SK-N-MC (cell line): ENCODE measurements at regions not wholly inside any gene's neighbourhood (a gene's known extent, or its start where the extent isn't known, plus 50 kb on each side); places are given as distances from the start of the nearest gene placed in this dataset.

Source experiments
- EZH2 ChIP-seq: fragments of 200-600 bp; sonication (generic); IDR thresholded peaks from one replicate; pipeline ENCODE4 v1.6.1; 2017; ENCODE audit warnings: antibody characterized with exemption
- POLR2AphosphoS5 ChIP-seq: IDR thresholded peaks from 2 replicates; pipeline ENCODE4 v1.6.1; 2012; ENCODE audit warnings: mild to moderate bottlenecking, low read depth, low read length, borderline replicate concordance

DNA sequence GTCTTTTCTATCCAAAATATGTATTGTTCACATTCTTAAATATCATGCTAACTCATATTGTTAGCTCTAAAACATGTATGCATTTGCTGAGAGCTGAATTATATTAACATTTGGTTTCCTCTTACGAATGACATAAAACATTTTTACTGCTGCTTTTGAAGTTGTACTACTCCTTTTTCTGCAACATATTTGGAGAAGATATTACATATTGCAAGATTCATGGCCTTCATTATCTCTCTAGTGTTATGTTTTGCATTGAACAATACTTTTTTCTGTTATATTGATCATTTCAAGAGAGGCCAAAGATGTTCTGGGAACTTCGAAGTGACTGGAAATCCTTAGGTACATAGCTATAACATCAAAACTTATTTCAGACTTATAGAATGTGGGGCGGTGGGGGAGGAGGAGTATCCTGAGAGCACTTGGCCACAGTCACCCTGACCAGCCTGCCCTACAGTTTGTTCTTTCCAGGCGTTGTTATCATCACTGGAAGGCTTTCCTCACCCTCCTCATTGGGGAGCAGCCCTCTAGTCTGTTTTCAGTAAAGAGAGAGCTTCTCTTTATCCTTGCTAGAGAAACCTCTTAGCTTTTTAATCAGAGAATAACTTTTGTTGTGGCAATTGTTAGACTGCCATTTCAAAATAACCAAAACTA lies 868.6 kb downstream of the OTOL1 start:
- no peak for TF ChIP-seq POLR2AphosphoS5
- TF ChIP-seq EZH2: no peak
